Esophagus muscularis mucosa (tissue), 4 donors: ENCODE measurements at regions not wholly inside any gene's neighbourhood (a gene's known extent, or its start where the extent isn't known, plus 50 kb on each side); places are given as distances from the start of the nearest gene placed in this dataset.

Experiments
- CTCF ChIP-seq, 3 experiments: fragments of 200-600 bp in 2 of 3; fragments of 450-650 bp in 1 of 3; sonication (generic) in 2 of 3; IDR thresholded peaks; one replicate each; pipeline ENCODE4 v1.5.1; 2017 to 2019; ENCODE audit warnings: antibody characterized with exemption in 3 of 3, mild to moderate bottlenecking in 2 of 3, moderate library complexity in 1 of 3
- EP300 ChIP-seq: sonication (generic); formaldehyde crosslinking; IDR thresholded peaks from one replicate; pipeline ENCODE4 v1.6.1; 2017; ENCODE audit warnings: antibody characterized with exemption
- POLR2A ChIP-seq: fragments of 450-650 bp; IDR thresholded peaks from one replicate; pipeline ENCODE4 v1.6.1; 2017; ENCODE audit warnings: antibody characterized with exemption, moderate library complexity, mild to moderate bottlenecking, low read depth
- POLR2AphosphoS5 ChIP-seq, 2 donors: sonication (generic); formaldehyde crosslinking; IDR thresholded peaks; one replicate each; pipeline ENCODE4 v1.6.1; 2017; ENCODE audit warnings: antibody characterized with exemption in 2 of 2

GRCh38 chr16:76183647-76184046, 93.6 kb upstream of the CNTNAP4 start:
- TF ChIP-seq CTCF (IDR thresholded peaks at IDR 0.05) (no peak), POLR2A (no peak), POLR2AphosphoS5 (IDR thresholded peaks at IDR 0.05) (no peak), EP300 (no peak)
